ENCODE measurements at regions not wholly inside any gene's neighbourhood (a gene's known extent, or its start where the extent isn't known, plus 50 kb on each side); places are given as distances from the start of the nearest gene placed in this dataset.

DNA sequence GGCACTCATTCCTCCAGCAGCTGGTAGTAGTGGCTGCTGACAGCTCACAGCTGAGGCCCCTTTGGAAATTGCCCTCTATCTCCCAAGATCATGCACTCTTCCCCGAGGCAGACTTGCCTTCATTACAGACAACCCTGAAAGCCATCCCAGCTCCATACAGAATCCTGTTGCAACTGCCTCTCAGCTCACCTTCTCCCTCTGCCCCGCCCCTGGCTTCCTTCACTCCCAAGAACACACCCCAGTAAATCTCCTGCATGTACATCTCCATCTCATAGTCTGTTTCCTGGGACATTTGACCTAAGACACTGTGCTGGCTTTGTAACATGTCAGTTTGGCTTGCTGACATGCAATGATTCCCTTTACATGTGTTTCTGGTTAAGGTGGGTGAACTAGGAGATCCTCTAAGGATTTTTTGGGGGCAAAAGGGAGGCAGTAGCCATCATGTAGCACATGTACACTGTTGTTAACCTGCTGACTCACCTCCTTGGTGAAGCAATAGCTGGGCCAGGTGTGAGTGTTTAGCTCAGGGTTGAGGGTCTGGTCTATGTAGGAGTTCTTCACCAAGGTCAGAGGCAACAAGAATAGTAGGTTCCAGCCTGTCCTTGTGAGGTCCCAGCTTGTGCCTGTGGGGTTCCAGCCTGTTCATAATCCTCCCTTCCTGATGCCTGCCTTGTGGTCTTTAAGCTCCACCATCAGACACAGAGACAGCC lies 179.6 kb downstream of the CSNK2A3 start:
- no peak for DNase-seq

- peak; percentile 63 for DNase-seq
These were observed 181.2 kb downstream of the CSNK2A3 start for GRCh38 chr11:11171854-11172253.

- DNase-seq: peak; percentile 67
These were observed 181.8 kb downstream of the CSNK2A3 start for GRCh38 chr11:11171285-11171684.

- no peak for DNase-seq
These were observed 182.5 kb downstream of the CSNK2A3 start for GRCh38 chr11:11170352-11171084.

DNA sequence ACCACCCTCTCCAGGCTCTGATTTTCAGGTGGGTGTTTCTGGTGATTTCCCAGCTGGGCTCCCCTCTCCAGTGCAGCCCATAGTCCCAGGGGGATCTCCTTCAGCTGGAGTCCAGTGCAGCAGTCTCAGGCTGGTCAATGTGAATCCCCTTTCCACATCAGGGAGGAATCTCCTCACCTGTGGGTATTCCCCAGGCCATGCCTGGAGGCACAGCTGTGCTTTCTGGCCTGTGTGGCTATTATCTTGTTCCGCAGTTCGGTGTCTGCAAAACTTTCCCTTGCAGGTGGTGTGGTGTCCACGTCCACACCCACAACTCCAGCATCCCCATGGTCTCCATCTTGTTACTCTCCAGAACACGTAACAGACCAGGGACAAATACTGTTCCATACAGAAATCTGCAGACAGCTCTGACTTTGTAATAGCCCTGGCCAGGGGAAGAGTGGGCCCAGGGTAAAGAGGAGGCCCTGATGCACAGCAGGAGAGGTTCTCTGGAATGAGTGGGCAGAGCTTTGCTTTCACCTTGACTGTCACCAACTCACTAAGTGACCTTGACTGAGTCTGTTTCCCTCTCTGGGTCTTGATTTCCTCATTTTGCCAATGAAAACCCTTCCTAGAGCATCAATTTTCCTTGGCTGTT lies 183.2 kb downstream of the CSNK2A3 start:
- no peak for DNase-seq

DNA sequence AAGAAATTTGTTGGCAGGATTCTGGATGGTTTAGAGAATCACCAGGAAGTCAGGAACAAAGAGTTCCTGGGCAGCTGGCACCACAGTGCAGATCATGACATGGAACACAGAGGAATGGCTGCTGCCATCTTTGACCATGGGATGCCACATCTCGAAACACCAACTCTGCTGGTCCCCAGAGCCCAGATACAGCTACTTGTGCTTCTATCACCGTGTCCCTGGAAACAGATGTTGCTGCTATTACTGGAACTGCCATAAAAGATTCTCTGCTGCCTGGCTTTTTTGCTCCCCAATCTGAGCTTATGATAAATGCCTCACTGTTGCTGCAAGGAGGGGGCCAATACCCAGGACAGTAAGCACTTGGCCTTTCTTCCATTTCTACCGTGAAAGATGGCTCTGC lies 185.2 kb downstream of the CSNK2A3 start:
- no peak for DNase-seq

GRCh38 chr11:11164334-11164690 lies 188.7 kb downstream of the CSNK2A3 start:
- no peak for DNase-seq

DNA sequence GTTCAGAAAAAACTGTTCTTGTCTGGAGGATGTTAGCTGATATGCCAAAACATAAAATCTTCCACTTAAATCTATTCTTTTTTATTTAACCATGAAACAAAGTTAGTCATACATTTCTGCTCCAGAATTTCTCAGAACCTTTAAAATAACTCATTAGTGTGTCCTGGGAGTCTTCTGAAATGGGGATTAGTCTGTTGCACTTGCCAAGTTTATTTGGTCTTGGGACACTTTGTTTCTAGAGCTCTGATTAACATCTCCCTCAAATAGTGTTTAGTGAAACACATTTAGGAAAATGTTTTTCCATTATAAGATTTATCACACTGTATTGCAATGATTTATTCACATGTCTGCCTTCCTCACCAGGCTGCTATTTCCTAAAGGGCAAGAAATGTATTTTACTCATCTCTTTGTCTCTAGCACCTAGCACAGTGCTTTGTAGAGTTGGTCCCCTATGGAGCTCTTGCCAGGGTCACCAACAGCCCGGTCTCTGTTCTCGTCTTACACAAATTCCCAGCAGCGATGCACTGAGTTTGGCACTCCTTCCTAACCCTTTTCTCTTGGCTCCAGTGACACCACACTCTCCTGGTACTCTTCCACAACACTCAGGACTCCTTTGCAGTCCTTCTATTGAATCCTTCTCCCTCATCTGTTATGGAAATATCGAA lies 189.2 kb downstream of the CSNK2A3 start:
- peak; percentile 33 for DNase-seq

DNA sequence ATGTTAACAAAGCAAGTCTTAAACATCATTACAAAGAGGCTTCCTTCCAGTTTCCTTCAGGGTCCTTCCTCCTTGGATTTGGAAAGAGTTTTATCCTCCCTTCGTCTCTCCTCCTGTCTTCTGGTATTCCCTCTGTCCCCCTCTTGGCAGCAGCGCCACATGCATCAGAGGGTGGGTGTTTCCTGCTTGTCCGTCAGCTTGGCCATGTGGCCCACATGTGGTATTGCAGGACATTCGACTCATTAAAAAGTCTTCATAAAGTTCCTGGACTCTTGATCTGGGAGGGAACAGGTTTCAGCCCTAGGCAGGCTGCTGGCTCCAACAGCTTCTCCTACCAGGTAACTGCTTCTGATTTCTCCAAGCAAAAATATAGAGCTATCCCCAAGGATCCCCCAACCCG lies 189.8 kb downstream of the CSNK2A3 start:
- DNase-seq: peak; percentile 69

GRCh38 chr11:11157185-11157584 lies 195.9 kb downstream of the CSNK2A3 start:
- no peak for DNase-seq

DNA sequence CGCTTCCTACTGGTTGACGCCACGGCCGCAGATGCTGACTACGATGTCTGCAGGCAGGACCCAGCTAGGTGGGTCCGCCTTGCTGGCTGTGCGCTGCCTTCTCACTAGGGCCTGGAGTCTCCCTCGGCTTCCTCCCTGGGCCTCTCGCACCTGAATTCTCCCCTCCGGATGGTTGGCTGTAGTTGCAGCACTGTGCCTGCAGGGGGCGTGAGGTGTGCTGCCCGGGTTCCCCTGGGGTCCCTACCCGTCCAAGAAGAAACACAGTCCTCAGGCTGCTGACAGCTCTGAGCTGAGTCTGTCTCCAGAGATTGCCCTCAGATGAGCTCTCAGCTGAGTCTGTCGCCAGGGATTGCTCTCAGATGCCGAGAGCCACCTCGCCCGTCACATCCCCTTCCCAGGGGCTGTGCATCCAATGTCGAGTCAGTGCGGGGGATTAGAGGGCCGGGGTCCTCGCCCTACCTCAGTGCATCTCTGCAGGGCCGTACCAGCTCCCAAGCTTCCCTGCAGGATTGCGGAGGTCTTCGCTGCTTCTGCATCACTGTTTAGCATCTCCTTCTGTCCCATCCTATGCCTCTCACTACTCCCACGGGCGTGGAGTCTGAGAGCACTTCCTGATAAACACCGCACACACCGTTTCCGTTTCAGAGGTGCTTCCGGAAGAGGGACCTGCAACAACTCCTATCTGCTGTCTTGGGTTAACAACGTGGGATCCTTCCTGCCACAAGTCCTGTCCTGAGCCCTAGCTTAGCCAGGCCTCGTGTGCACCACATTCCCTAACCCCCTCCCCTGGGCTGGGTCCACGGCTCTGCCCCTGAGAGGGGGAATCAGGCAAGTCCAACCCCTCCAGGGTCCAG lies 196.9 kb downstream of the CSNK2A3 start:
- DNase-seq: no peak

- DNase-seq: no peak
These were observed 200.2 kb downstream of the CSNK2A3 start for GRCh38 chr11:11152877-11153276.

DNA sequence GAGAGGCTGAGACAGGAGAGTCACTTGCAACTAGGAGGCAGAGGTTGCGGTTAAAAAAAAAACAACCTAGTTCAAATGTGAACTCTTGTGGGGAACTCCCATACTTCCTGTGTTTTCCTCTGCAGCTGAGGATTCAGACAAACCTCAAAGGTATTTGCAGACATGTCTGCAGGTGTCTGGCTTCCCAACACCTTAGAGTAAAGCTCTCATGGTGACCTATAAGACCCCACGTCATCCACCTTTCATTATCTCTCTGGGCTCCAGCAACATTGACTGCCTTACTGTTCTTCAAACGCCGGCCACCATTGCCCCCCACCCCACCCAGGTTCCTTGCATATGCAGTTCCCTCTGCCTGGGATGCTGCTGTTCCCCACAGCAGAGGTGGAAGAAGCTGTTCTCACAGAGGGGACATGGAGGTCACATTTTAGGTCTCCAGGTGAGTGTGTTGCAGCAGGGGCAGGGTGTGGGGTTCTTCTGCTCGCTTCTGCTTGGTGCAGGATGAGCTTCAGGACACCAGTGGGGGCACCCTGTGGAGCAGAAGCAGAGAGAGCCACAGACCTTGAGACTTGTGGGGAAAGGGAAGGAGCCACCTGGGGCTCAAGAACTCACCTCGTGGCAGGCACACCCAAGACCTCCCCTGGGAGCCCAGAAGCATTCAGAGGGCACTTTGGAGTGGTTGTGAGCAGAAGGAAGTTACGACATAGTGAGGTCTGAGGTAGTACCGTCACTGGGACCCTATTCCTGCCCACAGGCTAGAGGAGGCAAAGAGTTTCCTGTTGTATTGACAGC lies 203.2 kb downstream of the CSNK2A3 start:
- DNase-seq: no peak

GRCh38 chr11:11148596-11148995 lies 204.5 kb downstream of the CSNK2A3 start:
- DNase-seq: peak; percentile 28

- peak; percentile 90 for DNase-seq
These were observed 204.9 kb downstream of the CSNK2A3 start for GRCh38 chr11:11148104-11148509.

GRCh38 chr11:11146830-11147229 lies 206.2 kb downstream of the CSNK2A3 start:
- DNase-seq: no peak

DNA sequence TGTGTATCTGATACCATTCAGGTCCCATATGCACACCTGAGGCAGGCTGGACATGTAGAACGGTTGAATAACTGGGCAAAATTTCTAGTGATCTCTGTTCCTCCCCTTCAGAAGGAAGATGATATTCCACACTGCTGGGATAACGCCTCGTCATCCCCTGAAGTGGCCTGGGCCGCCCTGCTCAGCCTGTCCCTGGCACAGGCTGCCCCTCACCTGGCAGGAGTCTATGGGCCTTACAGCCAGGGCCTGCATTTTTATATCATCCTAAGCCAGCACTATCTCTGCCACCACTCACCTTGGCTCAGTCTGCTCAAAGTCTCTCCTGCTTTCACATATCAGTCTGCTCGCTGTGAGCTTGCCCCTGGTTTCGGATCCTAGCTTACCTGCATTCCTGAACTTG lies 209.2 kb downstream of the CSNK2A3 start:
- DNase-seq: no peak

DNA sequence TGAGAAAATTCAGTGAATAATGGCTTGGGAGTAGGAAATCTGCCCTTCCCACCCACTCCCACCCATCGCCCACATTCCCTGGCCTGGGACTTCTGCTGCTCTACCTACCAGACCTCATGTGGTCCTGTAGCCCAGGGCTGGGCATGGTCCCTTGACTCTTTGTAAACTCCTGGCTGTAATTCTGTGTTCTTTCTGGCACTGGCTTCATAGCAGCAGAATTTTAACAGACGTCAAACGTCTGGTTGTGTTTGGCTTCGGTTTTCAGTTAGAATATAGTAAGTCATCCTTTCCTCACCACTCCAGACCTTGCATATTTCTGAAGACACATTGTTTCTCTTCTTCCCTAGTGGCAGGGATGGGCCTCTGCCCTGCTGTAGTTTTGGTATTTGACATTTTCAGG lies 210.6 kb downstream of the CSNK2A3 start:
- no peak for DNase-seq

GRCh38 chr11:11141065-11141464 lies 212.0 kb downstream of the CSNK2A3 start:
- DNase-seq: no peak

DNA sequence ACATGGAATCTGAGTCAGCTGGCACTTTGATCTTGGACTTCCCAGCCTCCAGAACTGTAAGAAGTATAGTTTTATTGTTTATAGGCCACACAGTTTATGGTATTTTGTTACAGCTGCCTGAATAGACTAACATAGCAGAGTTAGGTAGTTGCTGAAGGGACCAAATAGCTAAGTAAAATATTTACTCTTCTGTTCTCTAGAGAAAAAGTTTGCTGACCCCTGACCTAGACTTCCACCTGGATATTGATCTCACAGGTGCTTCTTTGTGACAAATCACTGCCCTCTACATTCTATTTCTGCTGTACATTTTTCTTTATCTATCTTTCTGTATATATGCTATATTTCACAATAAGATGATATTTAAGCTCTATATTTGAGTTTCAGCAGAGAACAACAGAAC lies 212.5 kb downstream of the CSNK2A3 start:
- no peak for DNase-seq

GRCh38 chr11:11137339-11137738 lies 215.7 kb downstream of the CSNK2A3 start:
- no peak for DNase-seq

Measured in tongue (tissue), 1 donor.